NCI-H1436 (cell line): ENCODE measurements at regions not wholly inside any gene's neighbourhood (a gene's known extent, or its start where the extent isn't known, plus 50 kb on each side); places are given as distances from the start of the nearest gene placed in this dataset.

Experiments used
- DNase-seq: peaks from one replicate; lab custom pipeline; 2025; lab: John Stamatoyannopoulos, UW

DNA sequence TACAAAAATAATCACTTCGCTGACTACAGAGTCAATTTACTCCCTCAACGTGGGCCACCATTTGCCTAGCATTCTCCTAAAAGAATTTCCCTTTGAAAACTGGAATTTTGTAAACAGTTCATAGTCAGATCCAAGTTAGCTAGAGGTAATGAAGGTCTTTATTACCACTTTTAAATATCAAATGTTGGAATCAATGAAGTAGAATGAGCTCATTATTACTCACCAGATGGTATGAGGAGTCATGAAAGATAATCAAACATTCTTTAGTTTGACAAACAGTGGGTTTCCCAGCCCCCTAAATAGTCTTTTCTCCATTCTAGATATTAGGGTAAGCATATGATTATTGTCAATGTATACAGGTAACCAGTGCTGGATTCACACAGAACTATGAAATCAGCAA lies 455.7 kb upstream of the THBS1 start:
- DNase-seq: no peak

DNA sequence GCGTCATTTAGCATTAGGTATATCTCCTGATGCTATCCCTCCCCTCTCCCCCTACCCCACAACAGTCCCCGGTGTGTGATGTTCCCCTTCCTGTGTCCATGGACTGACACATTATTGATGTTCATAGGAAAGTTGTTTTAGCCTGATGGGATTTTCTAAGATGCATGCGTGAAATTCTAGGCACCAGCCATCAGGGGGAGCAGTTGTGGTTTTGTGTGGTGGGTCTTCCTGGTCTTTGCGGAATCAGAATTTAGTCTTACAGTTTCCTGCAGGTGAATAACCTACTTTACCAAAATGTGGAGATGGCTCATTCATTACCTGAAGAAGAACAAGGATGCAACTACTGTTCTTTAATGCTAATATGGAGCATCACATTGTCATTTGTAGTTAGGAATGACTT lies 455.0 kb upstream of the THBS1 start:
- no peak for DNase-seq

DNA sequence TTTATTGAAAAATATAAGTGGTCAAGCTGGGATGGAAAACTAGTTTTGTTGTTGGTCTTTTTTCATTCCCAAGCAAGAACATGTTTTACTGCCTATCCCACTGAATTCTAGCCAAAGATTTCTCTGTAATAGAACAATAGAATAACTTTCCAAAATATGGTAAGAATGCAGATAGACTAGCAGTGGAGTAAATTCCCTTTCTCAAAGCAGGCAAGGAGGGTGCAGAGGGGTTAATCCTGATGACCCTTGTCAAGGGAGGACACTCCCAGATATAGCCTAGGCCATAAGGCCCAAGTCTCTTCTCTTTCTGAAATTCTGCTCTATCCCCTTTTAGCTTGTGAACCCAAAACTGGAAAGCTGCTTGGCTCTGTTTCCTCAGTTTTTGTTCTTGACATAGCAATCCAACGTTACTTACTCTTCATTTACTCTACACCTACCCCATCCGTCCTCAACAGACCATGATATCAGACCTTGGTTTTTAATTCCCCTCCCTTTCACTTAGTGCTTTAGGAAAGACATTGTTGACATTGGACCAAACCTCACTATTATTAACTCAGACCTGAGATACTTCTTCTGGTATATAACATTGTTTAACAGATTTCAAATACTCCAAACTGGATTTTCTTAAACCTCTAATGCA lies 453.6 kb upstream of the THBS1 start:
- DNase-seq: no peak

DNA sequence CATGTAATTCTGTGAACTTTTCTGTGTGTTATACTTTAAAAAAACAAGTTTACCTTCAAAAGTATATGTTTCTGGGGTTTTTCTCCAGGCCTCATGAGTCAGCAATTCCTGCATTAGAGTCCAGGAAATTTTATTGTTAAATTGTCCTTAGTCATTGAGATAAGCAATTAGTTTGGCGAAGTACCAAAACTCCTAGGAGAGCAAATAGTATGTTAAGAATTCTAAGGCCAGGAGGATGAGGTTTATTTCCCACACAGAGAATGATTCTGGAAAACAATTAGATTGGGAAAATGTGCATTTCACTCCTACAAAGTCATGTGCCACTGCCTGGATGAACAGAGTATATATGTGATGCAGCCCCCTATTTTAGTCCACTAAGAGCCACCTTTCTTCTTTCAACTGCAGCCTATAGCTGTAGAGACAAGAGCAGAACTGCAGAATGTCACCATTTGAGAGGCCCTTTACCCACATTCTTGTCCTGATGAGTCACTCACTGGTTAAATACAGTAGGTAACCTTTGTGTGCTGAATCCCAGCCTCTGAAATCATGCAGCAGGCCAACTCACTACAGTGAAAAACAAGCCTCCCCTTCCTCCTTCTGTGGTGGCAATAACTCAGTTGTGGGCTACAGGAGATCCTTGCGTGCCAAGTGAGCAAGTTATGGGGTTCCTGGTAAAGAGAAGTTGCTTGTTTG lies 452.8 kb upstream of the THBS1 start:
- DNase-seq: no peak

DNA sequence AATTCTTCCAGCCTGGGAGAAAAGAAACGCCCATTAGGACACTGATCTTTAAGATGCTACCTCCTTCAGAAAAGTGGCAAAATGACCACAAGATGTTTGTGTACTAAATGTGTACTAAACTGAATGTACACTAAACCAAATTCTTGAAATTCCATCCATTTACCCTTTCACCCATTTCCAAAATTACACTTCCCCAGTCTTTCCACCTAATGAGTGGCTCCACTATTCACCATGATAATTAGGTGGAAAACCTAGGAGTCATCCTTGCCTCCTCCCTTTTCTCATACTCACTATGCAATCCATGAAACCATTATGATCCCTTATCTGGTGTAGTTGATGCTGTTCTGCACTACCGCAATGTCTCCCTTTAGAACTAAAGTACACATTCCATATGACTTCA lies 452.1 kb upstream of the THBS1 start:
- no peak for DNase-seq

DNA sequence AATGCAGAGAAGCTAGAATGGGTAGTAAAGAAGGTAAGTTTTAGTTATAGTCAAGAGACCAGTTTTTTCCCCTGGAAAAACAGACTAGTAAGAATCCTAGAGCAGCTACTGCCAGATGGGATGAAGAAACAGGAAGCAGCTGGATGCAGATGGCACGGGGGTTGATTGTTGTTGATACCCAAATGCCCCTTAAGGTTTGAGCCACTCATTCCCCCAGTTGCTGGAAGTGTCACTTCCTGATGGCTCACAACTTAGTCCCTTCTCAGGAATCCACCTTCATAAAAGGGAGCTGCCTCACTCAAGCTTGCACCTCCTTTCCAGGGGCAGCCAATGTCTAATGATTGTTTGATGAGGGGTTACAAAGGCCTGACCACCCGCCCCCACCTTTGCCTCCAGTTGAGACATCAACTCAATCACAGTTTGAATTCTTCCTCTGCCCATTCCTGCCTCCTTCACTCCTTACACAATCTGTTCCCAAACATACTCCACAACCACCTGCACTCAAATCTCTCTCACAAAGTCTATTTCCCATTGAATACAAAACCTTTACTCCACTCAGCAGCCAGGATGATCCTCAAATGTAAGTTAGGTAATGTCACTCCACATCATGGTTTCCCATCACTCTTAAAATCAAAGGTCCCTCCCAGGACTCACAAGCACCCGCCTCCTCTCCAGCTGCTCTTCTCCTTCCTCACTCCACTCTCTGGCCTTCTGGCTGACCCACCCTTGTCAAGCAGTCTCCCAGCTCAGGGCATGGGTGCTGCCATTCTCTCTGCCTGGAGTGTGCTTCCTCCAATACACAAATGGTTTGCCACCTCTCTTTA lies 450.1 kb upstream of the THBS1 start:
- DNase-seq: no peak

DNA sequence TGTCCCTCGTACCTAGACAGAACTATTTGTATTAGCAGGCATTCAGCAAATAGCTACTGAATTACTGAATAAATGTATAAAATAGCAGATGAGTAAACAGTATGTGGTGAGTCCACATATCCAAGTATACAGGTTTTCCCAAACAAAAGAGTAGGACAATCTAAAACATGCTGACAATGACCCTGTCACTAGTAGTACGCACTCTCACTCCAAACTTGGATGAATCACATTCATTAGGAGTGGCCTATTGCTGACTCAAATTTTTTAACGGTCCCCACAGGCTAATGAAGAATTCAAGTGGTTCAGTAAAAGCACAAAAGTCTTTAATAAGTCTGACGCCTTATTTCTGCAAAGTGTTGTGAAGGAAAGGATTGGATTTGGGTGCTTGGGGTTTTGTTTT lies 449.3 kb upstream of the THBS1 start:
- no peak for DNase-seq

DNA sequence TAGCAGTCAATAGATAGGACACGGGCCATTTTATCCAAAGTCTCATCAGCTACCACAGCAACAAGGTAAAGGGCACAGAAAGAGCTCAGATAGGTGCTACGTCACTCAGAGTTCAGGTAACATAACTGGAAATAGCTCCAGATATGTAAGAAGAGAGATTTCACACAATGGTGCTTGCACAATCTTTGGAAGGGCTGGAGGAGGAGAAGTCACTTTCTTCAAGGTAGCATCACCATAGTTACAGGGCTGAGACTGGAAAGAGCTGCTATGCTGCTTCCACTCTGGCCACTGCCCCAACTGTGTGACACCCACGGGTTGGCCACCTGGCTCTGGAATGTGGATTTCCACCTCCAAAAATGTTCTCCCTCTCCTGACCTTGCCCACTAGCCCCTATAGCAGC lies 448.8 kb upstream of the THBS1 start:
- DNase-seq: no peak

DNA sequence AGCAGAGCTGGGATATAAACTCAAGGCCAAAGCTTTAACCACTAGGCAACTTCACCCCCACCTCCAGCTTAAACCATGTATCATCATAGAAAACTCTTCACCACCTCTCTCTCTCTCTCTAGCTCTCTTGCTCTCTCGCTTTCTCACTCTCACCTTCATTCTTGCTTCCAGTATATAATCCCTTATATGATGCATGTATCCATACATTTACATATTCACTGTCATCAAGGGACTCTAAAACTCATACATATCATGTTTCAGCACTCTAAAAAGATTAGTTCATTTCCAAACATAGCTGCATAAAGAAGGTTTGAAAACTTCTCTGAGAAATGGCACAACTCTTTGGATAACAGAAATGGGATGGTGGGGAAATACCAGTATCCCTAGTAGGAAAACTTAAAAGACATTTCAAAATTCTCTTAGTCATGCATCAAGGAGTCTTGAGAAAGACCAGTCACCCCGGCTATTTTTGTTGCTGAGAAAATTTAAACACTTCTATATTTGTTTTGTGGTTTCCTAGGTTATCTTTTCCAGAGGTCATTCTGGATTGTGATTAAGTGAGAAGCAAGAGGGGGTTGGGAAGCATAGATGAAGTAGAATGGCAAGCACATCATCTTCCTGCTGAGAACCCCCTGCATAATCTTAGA lies 447.8 kb upstream of the THBS1 start:
- no peak for DNase-seq

DNA sequence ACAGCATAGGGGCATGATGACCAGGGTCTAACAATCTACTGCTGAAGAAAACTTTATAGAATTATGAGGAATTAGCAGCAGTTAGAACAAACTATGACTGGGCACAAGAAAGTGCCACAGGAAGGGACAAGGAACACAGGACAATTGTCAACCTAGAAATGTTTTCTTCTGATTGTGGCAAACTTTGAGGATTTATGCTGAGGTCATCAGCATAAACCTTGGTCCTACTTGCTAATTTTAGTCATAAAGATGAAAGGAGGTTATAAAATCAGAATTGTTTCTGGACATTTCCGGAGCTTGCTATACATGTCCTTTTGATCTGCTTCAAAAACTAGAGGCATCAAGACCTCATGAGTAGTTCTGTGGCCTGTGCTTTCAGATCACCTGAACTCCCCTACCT lies 446.6 kb upstream of the THBS1 start:
- DNase-seq: no peak

DNA sequence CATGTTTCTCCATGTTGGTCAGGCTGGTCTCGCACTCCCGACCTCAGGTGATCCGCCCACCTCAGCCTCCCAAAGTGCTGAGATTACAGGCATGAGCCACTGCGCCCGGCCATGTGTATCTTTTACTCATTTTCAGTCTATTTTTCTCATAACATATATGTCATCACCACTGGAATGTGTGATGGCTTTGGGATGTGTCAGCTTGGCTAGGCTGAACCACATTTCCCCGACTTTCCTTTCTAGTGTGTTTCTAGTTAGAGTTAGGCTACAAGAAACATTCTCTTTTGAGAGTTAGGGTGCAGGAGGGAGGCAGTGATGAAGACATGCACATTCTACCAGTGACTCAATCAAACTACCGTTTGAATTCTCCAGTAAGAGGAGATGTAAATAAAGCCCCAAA lies 444.9 kb upstream of the THBS1 start:
- DNase-seq: no peak

DNA sequence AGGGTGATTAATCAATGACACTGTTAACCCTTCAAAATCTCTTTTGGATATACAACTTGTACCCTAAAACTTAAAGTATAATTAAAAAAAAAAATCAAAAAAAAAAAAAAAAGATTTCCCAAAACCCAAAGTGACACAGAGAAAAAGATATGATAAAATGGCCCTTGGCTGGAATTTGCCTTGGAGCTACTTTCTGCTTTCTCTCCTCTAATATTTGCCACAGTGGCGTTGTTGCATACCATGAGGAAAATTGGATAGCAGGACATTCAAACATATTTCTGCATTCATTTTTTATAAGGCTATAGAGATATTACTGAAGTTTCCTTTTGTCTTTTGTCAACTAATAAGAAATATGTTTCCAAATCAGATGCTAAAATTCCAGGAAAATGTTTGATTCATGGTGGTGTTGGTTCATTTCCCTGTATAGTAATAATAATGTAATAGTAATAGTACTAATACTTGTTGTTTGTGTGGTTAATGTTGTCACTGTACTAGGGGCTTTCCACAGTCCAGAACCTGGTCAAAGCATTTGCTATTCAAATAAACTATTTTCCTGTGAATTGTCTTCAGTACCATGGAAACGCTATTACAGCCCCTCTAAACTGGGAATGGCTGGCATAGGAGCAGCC lies 441.3 kb upstream of the THBS1 start:
- DNase-seq: no peak

DNA sequence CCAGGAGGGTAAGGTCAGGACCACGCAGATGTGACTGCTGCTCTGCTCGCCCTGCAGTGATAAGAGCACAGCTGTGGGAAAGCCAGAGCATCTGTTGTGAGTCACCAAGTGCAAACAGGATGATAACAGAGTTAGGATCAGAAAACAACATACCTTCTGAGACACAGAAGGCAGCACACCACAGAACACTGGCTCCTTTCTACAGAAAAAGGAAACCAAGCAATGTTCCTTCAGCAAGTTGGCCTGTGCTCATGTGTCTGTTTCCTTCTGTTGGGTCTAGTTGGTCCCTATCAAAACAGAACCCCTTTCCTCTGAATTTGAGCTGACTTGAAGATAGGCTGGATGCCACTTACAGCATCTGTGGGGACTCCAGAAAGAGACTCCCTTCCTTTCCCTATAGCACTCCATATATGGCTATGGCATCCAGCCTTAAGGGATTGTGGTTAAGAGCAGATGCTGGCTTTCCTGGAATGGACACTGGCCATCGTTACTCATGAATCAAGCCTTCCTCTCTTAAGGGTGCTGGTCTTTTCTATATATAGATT lies 440.7 kb upstream of the THBS1 start:
- no peak for DNase-seq

DNA sequence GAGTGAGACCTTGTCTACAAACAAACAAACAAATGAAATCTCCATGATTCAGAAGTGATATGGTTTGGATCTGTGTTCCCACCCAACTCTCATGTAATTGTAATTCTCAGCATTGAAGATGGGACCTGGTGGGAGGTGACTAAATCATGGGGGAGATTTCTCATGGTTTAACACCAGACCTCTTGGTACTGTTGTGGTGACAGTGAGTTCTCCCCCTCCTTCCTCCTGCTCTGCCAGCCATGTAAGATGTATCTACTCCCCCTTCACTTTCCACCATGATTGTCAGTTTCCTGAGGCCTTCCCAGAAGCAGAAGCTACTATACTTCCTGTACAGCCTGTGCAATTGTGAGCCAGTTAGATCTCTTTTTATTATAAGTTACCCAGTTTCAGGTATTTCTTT lies 438.4 kb upstream of the THBS1 start:
- no peak for DNase-seq

DNA sequence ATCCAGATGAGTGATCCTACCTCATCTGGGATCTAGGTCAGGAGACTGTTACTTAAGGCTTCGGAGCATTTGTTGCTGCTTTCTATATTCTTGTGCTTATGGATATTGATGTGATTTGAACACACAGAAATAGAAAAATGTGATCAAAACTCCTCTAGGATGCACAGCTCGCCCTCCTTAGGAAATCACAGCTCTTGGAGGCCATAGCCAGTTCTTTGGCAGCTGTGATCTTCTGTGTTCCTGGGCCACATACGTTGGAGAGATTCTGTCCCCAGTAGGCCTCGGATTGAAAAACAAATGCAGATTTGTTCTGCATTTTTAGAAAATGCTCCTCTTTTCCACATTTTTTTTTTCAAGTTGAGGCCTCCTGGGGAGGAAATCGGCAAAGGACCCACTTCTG lies 437.4 kb upstream of the THBS1 start:
- DNase-seq: no peak

DNA sequence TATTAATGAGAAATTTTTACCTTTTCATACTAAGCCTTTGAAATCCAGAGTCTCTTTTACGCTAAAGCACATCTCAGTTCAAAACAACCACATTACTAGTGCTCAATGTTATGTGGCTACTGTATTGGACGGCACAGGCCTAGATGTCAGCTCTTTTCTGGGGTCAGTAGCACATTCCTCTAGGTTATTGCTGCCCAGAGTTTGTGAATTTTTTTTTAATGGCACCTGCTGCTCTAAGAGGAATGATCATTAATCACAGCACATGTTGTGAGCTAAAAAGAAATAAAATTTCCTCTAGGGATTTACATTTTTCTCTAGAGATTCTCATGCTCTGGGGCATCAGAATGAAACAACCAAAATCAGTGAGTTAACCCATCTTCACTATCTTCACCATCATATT lies 436.8 kb upstream of the THBS1 start:
- no peak for DNase-seq

DNA sequence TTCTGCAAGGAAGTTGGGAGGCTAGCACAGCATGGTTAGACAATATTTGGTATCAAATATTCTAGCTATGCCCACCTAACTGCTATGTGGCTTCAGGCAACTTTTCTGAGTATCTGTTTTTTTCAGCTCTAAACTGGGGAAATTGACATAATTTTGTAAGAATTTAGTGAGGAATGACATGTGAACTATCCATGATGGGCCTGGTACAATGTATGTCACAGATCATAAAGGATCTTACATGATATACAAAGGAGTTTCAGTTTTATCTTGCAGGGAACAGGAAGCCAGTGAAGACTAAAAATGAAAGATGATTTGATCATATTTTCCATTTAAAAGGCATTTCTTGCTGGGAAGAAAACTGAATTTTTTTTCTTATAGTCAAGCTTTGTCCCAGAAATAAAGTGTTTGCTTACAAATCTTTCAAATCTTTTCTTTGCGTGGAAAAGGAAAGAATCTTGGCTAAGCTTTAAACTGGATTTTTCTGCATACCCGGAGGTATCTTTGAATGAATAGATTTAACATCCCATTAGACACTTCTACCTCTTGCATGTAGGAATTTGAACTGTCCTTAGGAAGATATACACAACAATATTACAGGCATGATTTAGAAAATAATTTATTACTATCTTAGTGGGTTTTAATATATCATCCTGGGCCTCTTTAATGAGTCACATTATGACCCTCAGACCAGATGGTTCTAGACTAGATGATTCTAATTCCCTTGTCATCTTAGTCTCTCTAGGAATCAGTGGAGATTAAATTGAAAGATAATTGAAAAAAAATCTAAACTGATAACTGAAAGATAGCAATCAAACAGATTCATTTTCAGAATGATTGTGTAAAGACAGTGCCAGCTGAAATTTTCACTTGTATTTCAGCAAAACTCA lies 436.0 kb upstream of the THBS1 start:
- no peak for DNase-seq

DNA sequence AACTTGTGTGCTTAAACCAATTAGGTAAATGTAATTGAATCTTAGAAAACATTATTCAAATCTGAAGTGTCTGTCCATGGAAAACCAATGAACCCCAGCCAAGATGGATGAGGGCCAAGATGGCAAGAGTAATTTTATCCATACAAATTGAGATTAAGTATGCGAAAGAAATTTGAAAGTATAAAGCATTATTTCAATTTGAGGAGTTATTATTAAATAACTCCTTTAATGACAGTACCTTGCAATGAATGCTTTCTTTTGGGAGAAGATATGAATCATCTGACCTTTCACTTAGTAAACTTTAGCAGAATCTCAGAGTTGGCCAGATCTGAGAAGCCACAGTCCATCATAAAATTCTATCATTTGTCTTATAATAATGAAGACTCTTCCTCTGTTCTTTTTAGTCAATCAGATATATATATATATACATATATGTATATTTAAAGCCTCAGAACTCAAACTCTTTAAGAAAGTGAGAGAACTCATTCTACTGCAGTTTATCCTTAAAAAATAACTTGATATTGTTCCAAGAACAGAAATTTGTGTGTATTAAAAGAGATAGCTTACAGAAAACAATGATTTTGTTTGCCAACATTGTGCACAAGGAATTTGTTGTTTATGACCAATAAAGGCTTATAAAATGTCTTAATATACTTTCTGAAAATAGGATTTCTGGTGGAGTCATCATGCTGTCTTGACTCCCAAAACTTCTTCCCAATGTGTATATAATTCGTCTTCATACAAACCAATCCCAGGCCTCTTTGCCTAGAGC lies 434.8 kb upstream of the THBS1 start:
- DNase-seq: no peak

DNA sequence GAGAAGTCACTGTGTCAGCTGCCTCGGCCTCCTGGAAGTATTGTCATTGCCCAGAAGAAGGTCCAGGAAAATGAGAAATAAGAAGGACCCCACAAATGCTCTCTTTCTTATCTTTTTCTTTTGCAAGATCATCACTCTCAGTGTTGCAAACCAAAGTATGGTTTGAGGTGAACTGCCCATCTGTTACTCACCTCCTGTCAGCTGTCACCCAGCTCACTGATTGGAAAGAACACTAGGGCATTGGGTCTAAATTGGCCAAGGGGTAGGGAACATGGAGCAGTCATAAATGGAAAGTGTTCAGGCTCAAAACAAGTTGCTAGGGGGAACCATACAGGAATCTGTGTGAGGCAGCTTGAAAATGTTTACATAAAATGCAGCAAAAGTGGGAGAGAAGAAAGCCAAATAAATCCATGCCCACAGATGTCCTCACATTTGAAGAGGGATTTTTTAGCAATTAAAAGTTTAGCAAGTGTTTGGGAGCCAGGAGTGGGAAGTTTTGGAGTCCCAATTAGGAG lies 431.2 kb upstream of the THBS1 start:
- no peak for DNase-seq

DNA sequence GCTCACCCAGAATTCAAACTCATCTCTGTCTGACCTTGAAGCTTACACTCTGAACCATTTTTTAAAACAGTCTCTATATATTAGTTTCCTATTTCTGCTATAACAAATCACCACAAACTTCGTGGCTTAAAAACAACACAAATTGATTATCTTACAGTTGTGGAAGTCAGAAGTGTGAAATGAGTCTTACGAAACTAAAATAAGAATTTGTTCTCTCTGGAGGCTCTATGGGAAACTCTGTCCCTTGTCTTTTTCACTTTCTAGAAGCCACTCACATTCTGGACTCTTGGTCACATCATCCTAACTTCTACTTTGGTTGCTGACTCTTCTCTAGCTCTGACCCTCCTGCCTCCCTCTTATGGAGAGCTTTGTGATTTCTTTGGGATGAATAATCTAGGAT lies 429.3 kb upstream of the THBS1 start:
- DNase-seq: no peak
